HL-60 (cell line): ENCODE measurements at regions not wholly inside any gene's neighbourhood (a gene's known extent, or its start where the extent isn't known, plus 50 kb on each side); places are given as distances from the start of the nearest gene placed in this dataset.

Experiments
- DNase-seq, 2 experiments: peaks; one replicate each; pipeline ENCODE4 v3.0.0-alpha.2; 2010 to 2020; ENCODE audit warnings: low read depth in 1 of 2, low spot score in 1 of 2
- H3K27ac ChIP-seq: fragments of 250-450 bp; sonication (Bioruptor Pico); replicated peaks from 2 replicates; pipeline ENCODE4 v1.5.1; 2020; ENCODE audit warnings: mild to moderate bottlenecking, moderate library complexity
- H3K27me3 ChIP-seq: fragments of 250-450 bp; sonication (Bioruptor Pico); 2 replicates; pipeline ENCODE4 v1.5.1; 2021; ENCODE audit warnings: mild to moderate bottlenecking, moderate library complexity; ENCODE audit not compliant: insufficient read depth, poor library complexity, severe bottlenecking
- H3K4me3 ChIP-seq: replicated peaks from 2 replicates; pipeline ENCODE4 v1.5.1; 2011; ENCODE audit warnings: mild to moderate bottlenecking, control low read depth, low read length; ENCODE audit not compliant: insufficient read depth
- CTCF ChIP-seq: IDR thresholded peaks from one replicate; pipeline ENCODE4 v1.5.1; 2011; ENCODE audit warnings: low read length, control low read depth, inconsistent platforms; ENCODE audit not compliant: insufficient read depth
- GABPA ChIP-seq: IDR thresholded peaks from 2 replicates; pipeline ENCODE4 v1.6.1; 2012; ENCODE audit warnings: low read depth
- POLR2AphosphoS5 ChIP-seq: IDR thresholded peaks from 2 replicates; pipeline ENCODE4 v1.6.1; 2012; ENCODE audit warnings: low read depth
- SPI1 ChIP-seq: IDR thresholded peaks from 2 replicates; pipeline ENCODE4 v1.6.1; 2012; ENCODE audit warnings: low read depth, mild to moderate bottlenecking, borderline replicate concordance
- TF ChIP-seq, protein P1 (sequence below): IDR thresholded peaks from 2 replicates; pipeline ENCODE4 v1.6.1; 2012; ENCODE audit warnings: low read depth; ENCODE audit not compliant: insufficient replicate concordance

- peaks cover 7% of the 10 kb centered on the region for H3K27me3 ChIP-seq
- DNase-seq, result no peak
- H3K4me3 ChIP-seq, result no peak overlapping the region
- no peak for TF ChIP-seq GABPA
- no peak for TF ChIP-seq POLR2AphosphoS5
- no peak for TF ChIP-seq SPI1
- no peak for TF ChIP-seq CTCF
- TF ChIP-seq, protein P1, sequence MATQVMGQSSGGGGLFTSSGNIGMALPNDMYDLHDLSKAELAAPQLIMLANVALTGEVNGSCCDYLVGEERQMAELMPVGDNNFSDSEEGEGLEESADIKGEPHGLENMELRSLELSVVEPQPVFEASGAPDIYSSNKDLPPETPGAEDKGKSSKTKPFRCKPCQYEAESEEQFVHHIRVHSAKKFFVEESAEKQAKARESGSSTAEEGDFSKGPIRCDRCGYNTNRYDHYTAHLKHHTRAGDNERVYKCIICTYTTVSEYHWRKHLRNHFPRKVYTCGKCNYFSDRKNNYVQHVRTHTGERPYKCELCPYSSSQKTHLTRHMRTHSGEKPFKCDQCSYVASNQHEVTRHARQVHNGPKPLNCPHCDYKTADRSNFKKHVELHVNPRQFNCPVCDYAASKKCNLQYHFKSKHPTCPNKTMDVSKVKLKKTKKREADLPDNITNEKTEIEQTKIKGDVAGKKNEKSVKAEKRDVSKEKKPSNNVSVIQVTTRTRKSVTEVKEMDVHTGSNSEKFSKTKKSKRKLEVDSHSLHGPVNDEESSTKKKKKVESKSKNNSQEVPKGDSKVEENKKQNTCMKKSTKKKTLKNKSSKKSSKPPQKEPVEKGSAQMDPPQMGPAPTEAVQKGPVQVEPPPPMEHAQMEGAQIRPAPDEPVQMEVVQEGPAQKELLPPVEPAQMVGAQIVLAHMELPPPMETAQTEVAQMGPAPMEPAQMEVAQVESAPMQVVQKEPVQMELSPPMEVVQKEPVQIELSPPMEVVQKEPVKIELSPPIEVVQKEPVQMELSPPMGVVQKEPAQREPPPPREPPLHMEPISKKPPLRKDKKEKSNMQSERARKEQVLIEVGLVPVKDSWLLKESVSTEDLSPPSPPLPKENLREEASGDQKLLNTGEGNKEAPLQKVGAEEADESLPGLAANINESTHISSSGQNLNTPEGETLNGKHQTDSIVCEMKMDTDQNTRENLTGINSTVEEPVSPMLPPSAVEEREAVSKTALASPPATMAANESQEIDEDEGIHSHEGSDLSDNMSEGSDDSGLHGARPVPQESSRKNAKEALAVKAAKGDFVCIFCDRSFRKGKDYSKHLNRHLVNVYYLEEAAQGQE, result no peak
- H3K27ac ChIP-seq, result no peak overlapping the region
These were observed 140.4 kb upstream of the C11orf58 start for GRCh38 chr11:16598032-16598431.

GRCh38 chr11:16596231-16596630 lies 142.2 kb upstream of the C11orf58 start:
- H3K27me3 ChIP-seq, result peaks cover 7% of the 10 kb centered on the region
- DNase-seq, result no peak
- no peak overlapping the region for H3K27ac ChIP-seq
- TF ChIP-seq, protein P1, result no peak
- TF ChIP-seq CTCF (no peak), SPI1 (no peak), POLR2AphosphoS5 (no peak), GABPA (no peak)
- no peak overlapping the region for H3K4me3 ChIP-seq

- no peak for DNase-seq
- H3K4me3 ChIP-seq, result no peak overlapping the region
- H3K27ac ChIP-seq, result no peak overlapping the region
- no peaks in the 10 kb centered on the region for H3K27me3 ChIP-seq
- TF ChIP-seq, protein P1, result no peak
- TF ChIP-seq GABPA (no peak), CTCF (no peak), POLR2AphosphoS5 (no peak), SPI1 (no peak)
These were observed 147.3 kb upstream of the C11orf58 start for GRCh38 chr11:16591157-16591556.
